22Rv1 (cell line): ENCODE measurements at regions not wholly inside any gene's neighbourhood (a gene's known extent, or its start where the extent isn't known, plus 50 kb on each side); places are given as distances from the start of the nearest gene placed in this dataset.

ENCODE experiments used
- CTCF ChIP-seq: fragments of 450-650 bp; IDR thresholded peaks from 2 replicates; pipeline ENCODE4 v1.5.1; 2017; ENCODE audit warnings: mild to moderate bottlenecking
- ZFX ChIP-seq: fragments of 450-650 bp; IDR thresholded peaks from 2 replicates; pipeline ENCODE4 v1.6.1; 2017; ENCODE audit warnings: antibody characterized with exemption, borderline replicate concordance

- TF ChIP-seq ZFX, result no peak
- TF ChIP-seq CTCF, result no peak
These were observed 510.9 kb downstream of the KLF12 start for GRCh38 chr13:73623281-73623680.
